ENCODE measurements at regions not wholly inside any gene's neighbourhood (a gene's known extent, or its start where the extent isn't known, plus 50 kb on each side); places are given as distances from the start of the nearest gene placed in this dataset.

GRCh38 chr20:39547546-39548408 is 585.6 kb downstream of the DHX35 start:
- TF ChIP-seq GATA1 (IDR thresholded peaks at IDR 0.05; ENCODE audit: low read depth, low read length) (no peak), POLR2A (IDR thresholded peaks at IDR 0.05; ENCODE audit: low read length) (no peak)
- DNase-seq: no peak

- no peak for DNase-seq
- TF ChIP-seq GATA1 (IDR thresholded peaks at IDR 0.05; ENCODE audit: low read depth, low read length) (no peak), POLR2A (IDR thresholded peaks at IDR 0.05; ENCODE audit: low read length) (no peak)
Observed at GRCh38 chr20:39541136-39541803, 579.1 kb downstream of the DHX35 start.

GRCh38 chr20:39538317-39538716 is 576.2 kb downstream of the DHX35 start:
- no peak for DNase-seq
- TF ChIP-seq GATA1 (IDR thresholded peaks at IDR 0.05; ENCODE audit: low read depth, low read length): no peak

- DNase-seq: no peak
- TF ChIP-seq POLR2A (IDR thresholded peaks at IDR 0.05; ENCODE audit: low read length) (no peak), GATA1 (IDR thresholded peaks at IDR 0.05; ENCODE audit: low read depth, low read length) (no peak)
Observed at GRCh38 chr20:39535301-39535700, 573.2 kb downstream of the DHX35 start.

GRCh38 chr20:39534846-39535245 is 572.7 kb downstream of the DHX35 start:
- no peak for DNase-seq
- no peak for TF ChIP-seq POLR2A (IDR thresholded peaks at IDR 0.05; ENCODE audit: low read length)

GRCh38 chr20:39533858-39534257 is 571.7 kb downstream of the DHX35 start:
- TF ChIP-seq POLR2A (IDR thresholded peaks at IDR 0.05; ENCODE audit: low read length) (no peak), GATA1 (IDR thresholded peaks at IDR 0.05; ENCODE audit: low read depth, low read length) (no peak)
- DNase-seq: no peak

GRCh38 chr20:39532205-39532604 is 570.1 kb downstream of the DHX35 start:
- TF ChIP-seq POLR2A (IDR thresholded peaks at IDR 0.05; ENCODE audit: low read length): no peak
- TF ChIP-seq GATA1 (IDR thresholded peaks at IDR 0.05; ENCODE audit: low read depth, low read length): no peak
- DNase-seq: no peak

- DNase-seq: no peak
- no peak for TF ChIP-seq GATA1 (IDR thresholded peaks at IDR 0.05; ENCODE audit: low read depth, low read length)
Observed at GRCh38 chr20:39528436-39528835, 566.3 kb downstream of the DHX35 start.

- TF ChIP-seq GATA1 (IDR thresholded peaks at IDR 0.05; ENCODE audit: low read depth, low read length): no peak
- no peak for TF ChIP-seq POLR2A (IDR thresholded peaks at IDR 0.05; ENCODE audit: low read length)
- DNase-seq: no peak
Observed at GRCh38 chr20:39524371-39524911, 562.3 kb downstream of the DHX35 start.

- no peak for TF ChIP-seq GATA1 (IDR thresholded peaks at IDR 0.05; ENCODE audit: low read depth, low read length)
- no peak for TF ChIP-seq POLR2A (IDR thresholded peaks at IDR 0.05; ENCODE audit: low read length)
- DNase-seq: no peak
Observed at GRCh38 chr20:39523405-39523804, 561.3 kb downstream of the DHX35 start.

GRCh38 chr20:39518654-39519053 is 556.5 kb downstream of the DHX35 start:
- no peak for TF ChIP-seq POLR2A (IDR thresholded peaks at IDR 0.05; ENCODE audit: low read length)
- TF ChIP-seq GATA1 (IDR thresholded peaks at IDR 0.05; ENCODE audit: low read depth, low read length): no peak
- no peak for DNase-seq

- DNase-seq: no peak
- no peak for TF ChIP-seq POLR2A (IDR thresholded peaks at IDR 0.05; ENCODE audit: low read length)
- no peak for TF ChIP-seq GATA1 (IDR thresholded peaks at IDR 0.05; ENCODE audit: low read depth, low read length)
Observed at GRCh38 chr20:39516964-39517363, 554.8 kb downstream of the DHX35 start.

- TF ChIP-seq GATA1 (IDR thresholded peaks at IDR 0.05; ENCODE audit: low read depth, low read length) (no peak), POLR2A (IDR thresholded peaks at IDR 0.05; ENCODE audit: low read length) (no peak)
Observed at GRCh38 chr20:39504710-39505094, 542.6 kb downstream of the DHX35 start.

GRCh38 chr20:39503902-39504709 is 542.0 kb downstream of the DHX35 start:
- no peak for DNase-seq
- TF ChIP-seq GATA1 (IDR thresholded peaks at IDR 0.05; ENCODE audit: low read depth, low read length) (no peak), POLR2A (IDR thresholded peaks at IDR 0.05; ENCODE audit: low read length) (no peak)

More at GRCh38 chr20:39504710-39505094, 542.6 kb downstream of the DHX35 start:
- no peak for DNase-seq
